ENCODE measurements at regions not wholly inside any gene's neighbourhood (a gene's known extent, or its start where the extent isn't known, plus 50 kb on each side); places are given as distances from the start of the nearest gene placed in this dataset.

GRCh38 chr2:150207979-150208378 is 279.5 kb downstream of the RND3 start:
- TF ChIP-seq, protein P1, sequence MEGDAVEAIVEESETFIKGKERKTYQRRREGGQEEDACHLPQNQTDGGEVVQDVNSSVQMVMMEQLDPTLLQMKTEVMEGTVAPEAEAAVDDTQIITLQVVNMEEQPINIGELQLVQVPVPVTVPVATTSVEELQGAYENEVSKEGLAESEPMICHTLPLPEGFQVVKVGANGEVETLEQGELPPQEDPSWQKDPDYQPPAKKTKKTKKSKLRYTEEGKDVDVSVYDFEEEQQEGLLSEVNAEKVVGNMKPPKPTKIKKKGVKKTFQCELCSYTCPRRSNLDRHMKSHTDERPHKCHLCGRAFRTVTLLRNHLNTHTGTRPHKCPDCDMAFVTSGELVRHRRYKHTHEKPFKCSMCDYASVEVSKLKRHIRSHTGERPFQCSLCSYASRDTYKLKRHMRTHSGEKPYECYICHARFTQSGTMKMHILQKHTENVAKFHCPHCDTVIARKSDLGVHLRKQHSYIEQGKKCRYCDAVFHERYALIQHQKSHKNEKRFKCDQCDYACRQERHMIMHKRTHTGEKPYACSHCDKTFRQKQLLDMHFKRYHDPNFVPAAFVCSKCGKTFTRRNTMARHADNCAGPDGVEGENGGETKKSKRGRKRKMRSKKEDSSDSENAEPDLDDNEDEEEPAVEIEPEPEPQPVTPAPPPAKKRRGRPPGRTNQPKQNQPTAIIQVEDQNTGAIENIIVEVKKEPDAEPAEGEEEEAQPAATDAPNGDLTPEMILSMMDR (conservative IDR thresholded peaks at IDR 0.05): no peak
- no peak for TF ChIP-seq ZFX (IDR thresholded peaks at IDR 0.05)

Data from C4-2B (cell line).